GM12878 (cell line): ENCODE measurements at regions not wholly inside any gene's neighbourhood (a gene's known extent, or its start where the extent isn't known, plus 50 kb on each side); places are given as distances from the start of the nearest gene placed in this dataset.

Source experiments
- ATAC-seq: fragments of 200-7000 bp; cut with Tn5 transposase; 3 replicates; pipeline ENCODE4 v1.9.1; 2020; ENCODE audit warnings: mild to moderate bottlenecking, moderate library complexity
- BruUV-seq: library from RNA; stranded (reverse); fragments of 400-500 nt; replicated peaks from 2 replicates; lab custom pipeline; 2021; lab: Mats Ljungman, UMichigan
- CTCF ChIA-PET: fragments of 300-600 bp; sonication (Branson Sonifier 250); formaldehyde crosslinking; extraction: SDS; loops from one replicate; lab custom pipeline; 2021; ENCODE audit warnings: inconsistent platforms; lab: Yijun Ruan, JAX
- POLR2A ChIA-PET: fragments of 350-600 bp; formaldehyde crosslinking; extraction: SDS; loops from one replicate; lab custom pipeline; 2021; ENCODE audit warnings: inconsistent platforms; lab: Charles Lee
- RAD21 ChIA-PET: fragments of 300-600 bp; sonication (Branson Sonifier 250); formaldehyde crosslinking; loops from one replicate; lab custom pipeline; 2023; ENCODE audit warnings: antibody characterized with exemption; ENCODE audit not compliant: unreplicated experiment; lab: Charles Lee
- SMC1A ChIA-PET: fragments of 300-600 bp; sonication (Branson Sonifier 250); formaldehyde crosslinking; loops from one replicate; lab custom pipeline; 2023; ENCODE audit not compliant: unreplicated experiment, uncharacterized antibody; lab: Charles Lee
- DNase-seq: peaks from one replicate; pipeline ENCODE4 v3.0.0-alpha.2; 2011; ENCODE audit warnings: low read depth, low spot score
- FAIRE-seq: peaks from 3 replicates; lab custom pipeline; 2011; peaks lifted over from hg19 to GRCh38; lab: Jason Lieb, UNC
- H2AFZ ChIP-seq: 2 replicates; pipeline ENCODE4 v1.6.0; 2011; ENCODE audit warnings: low read depth, low read length, control low read depth; ENCODE audit not compliant: control insufficient read depth
- H3K27ac ChIP-seq: 2 replicates; pipeline ENCODE4 v1.5.1; 2011; ENCODE audit warnings: control low read depth; ENCODE audit not compliant: control insufficient read depth, insufficient read depth
- H3K27me3 ChIP-seq, 2 experiments: replicated peaks in 1 of 2; 2 replicates each; pipeline versions ENCODE4 v1.6.0 to v1.6.1; 2011; ENCODE audit warnings: low read length in 1 of 2; ENCODE audit not compliant: control insufficient read depth in 2 of 2, insufficient read depth in 2 of 2
- H3K36me3 ChIP-seq, 2 experiments: 2 replicates each; pipeline ENCODE4 v1.5.1; 2011; ENCODE audit warnings: low read length in 1 of 2; ENCODE audit not compliant: control insufficient read depth in 2 of 2, insufficient read depth in 2 of 2
- H3K4me1 ChIP-seq: 2 replicates; pipeline ENCODE4 v1.6.1; 2011; ENCODE audit warnings: mild to moderate bottlenecking, low read length, moderate library complexity, mixed read lengths; ENCODE audit not compliant: control insufficient read depth, insufficient read depth
- H3K4me2 ChIP-seq: 2 replicates; pipeline ENCODE4 v1.6.0; 2011; ENCODE audit warnings: control low read depth; ENCODE audit not compliant: control insufficient read depth, insufficient read depth
- H3K4me3 ChIP-seq: fragments of 200-600 bp; sonication (generic); 2 replicates; pipeline ENCODE4 v1.5.1; 2016
- H3K79me2 ChIP-seq: 2 replicates; pipeline ENCODE4 v1.6.0; 2011; ENCODE audit warnings: low read length; ENCODE audit not compliant: control insufficient read depth, insufficient read depth
- H3K9ac ChIP-seq: 2 replicates; pipeline ENCODE4 v1.8.0; 2011; ENCODE audit warnings: low read length, control low read depth, mixed read lengths; ENCODE audit not compliant: control insufficient read depth, insufficient read depth
- H3K9me3 ChIP-seq: replicated peaks from 3 replicates; pipeline ENCODE4 v1.5.1; 2011; ENCODE audit warnings: mild to moderate bottlenecking, low read length; ENCODE audit not compliant: control insufficient read depth, insufficient read depth
- H4K20me1 ChIP-seq: 2 replicates; pipeline ENCODE4 v1.6.0; 2011; ENCODE audit not compliant: control insufficient read depth, insufficient read depth
- BACH1 ChIP-seq: fragments of 450-650 bp; IDR thresholded peaks from 2 replicates; pipeline ENCODE4 v1.6.1; 2017; ENCODE audit warnings: mild to moderate bottlenecking, borderline replicate concordance
- BRCA1 ChIP-seq: IDR thresholded peaks from 2 replicates; pipeline ENCODE4 v1.6.1; 2011; ENCODE audit warnings: low read depth, low read length, improper control_type of control experiment
- CHD2 ChIP-seq: IDR thresholded peaks from 2 replicates; pipeline ENCODE4 v1.6.1; 2011; ENCODE audit warnings: low read depth, low read length, improper control_type of control experiment, borderline replicate concordance
- ETV6 ChIP-seq, 2 experiments: fragments of 450-650 bp in 1 of 2; IDR thresholded peaks in 1 of 2; conservative IDR thresholded peaks in 1 of 2; 2 replicates each; pipeline ENCODE4 v1.6.1; 2014; ENCODE audit warnings: antibody characterized with exemption in 1 of 2, borderline replicate concordance in 1 of 2, low read depth in 1 of 2, mild to moderate bottlenecking in 1 of 2, moderate library complexity in 1 of 2
- PRDM15 ChIP-seq: fragments of 450-650 bp; formaldehyde crosslinking; IDR thresholded peaks from 2 replicates; pipeline ENCODE4 v1.4.0; 2020; ENCODE audit warnings: mild to moderate bottlenecking, moderate library complexity
- RELA ChIP-seq: fragments of 450-650 bp; IDR thresholded peaks from 2 replicates; pipeline ENCODE4 v1.8.0; 2014; ENCODE audit warnings: borderline replicate concordance; ENCODE audit not compliant: partially characterized antibody
- SMARCA5 ChIP-seq: fragments of 450-650 bp; IDR thresholded peaks from 2 replicates; pipeline ENCODE4 v1.6.1; 2017; ENCODE audit warnings: mild to moderate bottlenecking
- TCF12 ChIP-seq: IDR thresholded peaks from 2 replicates; pipeline ENCODE4 v1.6.1; 2011; ENCODE audit warnings: low read depth, mild to moderate bottlenecking, low read length
- WGBS: methylation state at CpG from one replicate; pipeline ENCODE4 v1.1.6; 2016; ENCODE audit warnings: low lambda C conversion rate; ENCODE audit not compliant: insufficient replicate concordance, insufficient coverage; ENCODE audit errors: missing lambda C conversion rate; 5-methylcytosine and 5-hydroxymethylcytosine counted together
- in situ Hi-C: fragments of 300-500 bp; cut with MboI; formaldehyde crosslinking; loops from 9 replicates; pipeline ENCODE4 v1.14.3; 2018; ENCODE audit warnings: mixed read lengths
- intact Hi-C: fragments of 100-400 bp; cut with micrococcal nuclease; formaldehyde crosslinking; loops from one replicate; pipeline ENCODE4 v1.14.2; 2022; ENCODE audit not compliant: unreplicated experiment

GRCh38 chr5:89755024-89755423 is 654.5 kb downstream of the CETN3 start (continued):
- TF ChIP-seq PRDM15 (CRISPR knock-in tag) = no peak
- no peak for TF ChIP-seq ETV6 (conservative IDR thresholded peaks at IDR 0.05 in 1 of 2, IDR thresholded peaks at IDR 0.05 in 1 of 2; ENCODE audit: borderline replicate concordance in 1 of 2, low read depth in 1 of 2)
- TF ChIP-seq TCF12 = no peak
- no peak for TF ChIP-seq BACH1

- Histone ChIP-seq H3K79me2 (no peaks in the 10 kb centered on the region), H3K4me1 (no peaks in the 10 kb centered on the region), H3K4me2 (no peak overlapping the region)
- 74% methylated on average over 2 of the region's 2 CpGs for WGBS
- DNase-seq (no peak), ATAC-seq (no peak)
- ChIA-PET SMC1A (interaction anchor here (1.4 kb wide), 1 partner anchor 534 kb away, joined by 3 read pairs; no protein-coding TSS in a partner anchor), RAD21 (interaction anchor here (1.5 kb wide), 1 partner anchor 1008 kb away, joined by 4 read pairs; no protein-coding TSS in a partner anchor)
- BruUV-seq = no TSS peak
- TF ChIP-seq RELA = no peak
- TF ChIP-seq SMARCA5 = no peak
- no peak for TF ChIP-seq BRCA1
- no peak for TF ChIP-seq CHD2
- TF ChIP-seq, all 136 proteins: peak for 0
- no peak overlapping the region for H3K4me3 ChIP-seq
- no peak overlapping the region for H3K9ac ChIP-seq
- H3K27me3 ChIP-seq = no peaks in the 10 kb centered on the region
- intact Hi-C loops = no loop called here
- no peak overlapping the region for H2AFZ ChIP-seq
- no peaks in the 10 kb centered on the region for H4K20me1 ChIP-seq
- POLR2A ChIA-PET = no interaction called here
- H3K36me3 ChIP-seq = no peaks in the 10 kb centered on the region
- CTCF ChIA-PET = no interaction called here
- in situ Hi-C loops = no loop called here
- H3K9me3 ChIP-seq = no peaks in the 10 kb centered on the region
- FAIRE-seq = no peak
- no peak overlapping the region for H3K27ac ChIP-seq
Measured at GRCh38 chr5:89735082-89735481, 674.5 kb downstream of the CETN3 start.
